ENCODE measurements at regions not wholly inside any gene's neighbourhood (a gene's known extent, or its start where the extent isn't known, plus 50 kb on each side); places are given as distances from the start of the nearest gene placed in this dataset.

GRCh38 chr1:82903626-82904025, 1095.3 kb downstream of the TTLL7 start:
- Mint-ChIP-seq H3K4me3 (no peak overlapping the region), H3K9me3 (no peaks in the 10 kb centered on the region), H3K27ac (no peak overlapping the region), H3K36me3 (no peaks in the 10 kb centered on the region), H3K27me3 (peaks cover 0 to 3% (median 0%) of the 10 kb centered on the region in 5 donors), H3K4me1 (no peaks in the 10 kb centered on the region)
- POLR2A ChIA-PET, result no interaction called here
- DNase-seq, result no peak
- ATAC-seq, result no peak

- no peak for ATAC-seq
- Mint-ChIP-seq H3K36me3 (no peaks in the 10 kb centered on the region), H3K4me1 (no peaks in the 10 kb centered on the region), H3K27ac (no peak overlapping the region), H3K9me3 (no peaks in the 10 kb centered on the region), H3K4me3 (no peak overlapping the region), H3K27me3 (peaks cover 0 to 3% (median 0%) of the 10 kb centered on the region in 5 donors)
- POLR2A ChIA-PET, result no interaction called here
- no peak for DNase-seq
Observed at GRCh38 chr1:82901561-82901960, 1097.4 kb downstream of the TTLL7 start.

GRCh38 chr1:82901118-82901517, 1097.8 kb downstream of the TTLL7 start:
- Mint-ChIP-seq H3K27me3 (peaks cover 0 to 3% (median 0%) of the 10 kb centered on the region in 5 donors), H3K4me1 (no peaks in the 10 kb centered on the region), H3K4me3 (no peak overlapping the region), H3K27ac (no peak overlapping the region), H3K9me3 (no peaks in the 10 kb centered on the region), H3K36me3 (no peaks in the 10 kb centered on the region)
- ATAC-seq (no peak), DNase-seq (no peak)
- POLR2A ChIA-PET, result no interaction called here

GRCh38 chr1:82899017-82899416, 1098.3 kb downstream of the ADGRL2 start:
- no peaks in the 10 kb centered on the region for H3K9me3 Mint-ChIP-seq
- ATAC-seq, result no peak

GRCh38 chr1:82897549-82897948, 1096.8 kb downstream of the ADGRL2 start:
- ATAC-seq (no peak), DNase-seq (no peak)
- Mint-ChIP-seq H3K36me3 (no peaks in the 10 kb centered on the region), H3K4me1 (peaks cover 0 to 1% (median 0%) of the 10 kb centered on the region in 4 donors), H3K9me3 (peaks cover 0 to 3% (median 0%) of the 10 kb centered on the region in 9 donors), H3K27me3 (peaks cover 0 to 9% (median 0%) of the 10 kb centered on the region in 5 donors), H3K4me3 (no peak overlapping the region), H3K27ac (no peak overlapping the region)
- POLR2A ChIA-PET, result no interaction called here

More at GRCh38 chr1:82899017-82899416, 1098.3 kb downstream of the ADGRL2 start:
- no peak overlapping the region for H3K4me3 Mint-ChIP-seq
- peaks cover 0 to 4% (median 0%) of the 10 kb centered on the region in 5 donors for H3K27me3 Mint-ChIP-seq
- H3K27ac Mint-ChIP-seq, result no peak overlapping the region
- no peaks in the 10 kb centered on the region for H3K4me1 Mint-ChIP-seq
- DNase-seq, result no peak
- POLR2A ChIA-PET, result no interaction called here
- no peaks in the 10 kb centered on the region for H3K36me3 Mint-ChIP-seq

- H3K4me3 Mint-ChIP-seq, result no peak overlapping the region
- no peaks in the 10 kb centered on the region for H3K36me3 Mint-ChIP-seq
- H3K4me1 Mint-ChIP-seq, result peaks cover 0 to 1% (median 0%) of the 10 kb centered on the region in 4 donors
- peaks cover 0 to 5% (median 0%) of the 10 kb centered on the region in 5 donors for H3K27me3 Mint-ChIP-seq
- H3K9me3 Mint-ChIP-seq, result peaks cover 0 to 3% (median 0%) of the 10 kb centered on the region in 9 donors
- no peak overlapping the region for H3K27ac Mint-ChIP-seq
- DNase-seq (no peak), ATAC-seq (no peak)
- POLR2A ChIA-PET, result no interaction called here
Observed at GRCh38 chr1:82896036-82896435, 1095.3 kb downstream of the ADGRL2 start.

- H3K4me3 Mint-ChIP-seq, result no peak overlapping the region
- H3K27me3 Mint-ChIP-seq, result peaks cover 0 to 5% (median 0%) of the 10 kb centered on the region in 5 donors
- H3K9me3 Mint-ChIP-seq, result peaks cover 0 to 3% (median 0%) of the 10 kb centered on the region in 9 donors
- POLR2A ChIA-PET, result no interaction called here
- DNase-seq (no peak), ATAC-seq (no peak)
- H3K4me1 Mint-ChIP-seq, result peaks cover 0 to 1% (median 0%) of the 10 kb centered on the region in 4 donors
- no peak overlapping the region for H3K27ac Mint-ChIP-seq
- H3K36me3 Mint-ChIP-seq, result no peaks in the 10 kb centered on the region
Observed at GRCh38 chr1:82894635-82895034, 1093.9 kb downstream of the ADGRL2 start.

- Mint-ChIP-seq H3K36me3 (no peaks in the 10 kb centered on the region), H3K9me3 (peaks cover 0 to 3% (median 0%) of the 10 kb centered on the region in 9 donors), H3K4me1 (peaks cover 0 to 1% (median 0%) of the 10 kb centered on the region in 4 donors), H3K27ac (no peak overlapping the region), H3K4me3 (no peak overlapping the region), H3K27me3 (peaks cover 0 to 5% (median 0%) of the 10 kb centered on the region in 5 donors)
- ATAC-seq (no peak), DNase-seq (no peak)
- POLR2A ChIA-PET, result no interaction called here
Observed at GRCh38 chr1:82893712-82894470, 1093.2 kb downstream of the ADGRL2 start.

GRCh38 chr1:82880506-82880905, 1079.8 kb downstream of the ADGRL2 start:
- DNase-seq, result no peak
- no peak overlapping the region for H3K4me3 Mint-ChIP-seq
- peaks cover 0 to 9% (median 0%) of the 10 kb centered on the region in 9 donors for H3K9me3 Mint-ChIP-seq
- no peaks in the 10 kb centered on the region for H3K36me3 Mint-ChIP-seq
- no peak for ATAC-seq
- POLR2A ChIA-PET, result no interaction called here
- peaks cover 0 to 2% (median 0%) of the 10 kb centered on the region in 5 donors for H3K27me3 Mint-ChIP-seq
- no peaks in the 10 kb centered on the region for H3K4me1 Mint-ChIP-seq
- no peak overlapping the region for H3K27ac Mint-ChIP-seq

- POLR2A ChIA-PET, result no interaction called here
- H3K27ac Mint-ChIP-seq, result no peak overlapping the region
- no peaks in the 10 kb centered on the region for H3K36me3 Mint-ChIP-seq
- H3K9me3 Mint-ChIP-seq, result peaks cover 0 to 5% (median 0%) of the 10 kb centered on the region in 9 donors
- ATAC-seq, result no peak
- H3K27me3 Mint-ChIP-seq, result peaks cover 0 to 2% (median 0%) of the 10 kb centered on the region in 5 donors
- no peak for DNase-seq
- H3K4me1 Mint-ChIP-seq, result no peaks in the 10 kb centered on the region
- no peak overlapping the region for H3K4me3 Mint-ChIP-seq
Observed at GRCh38 chr1:82879701-82880305, 1079.1 kb downstream of the ADGRL2 start.

GRCh38 chr1:82875170-82875569, 1074.4 kb downstream of the ADGRL2 start:
- no peak overlapping the region for H3K27ac Mint-ChIP-seq
- H3K4me1 Mint-ChIP-seq, result no peaks in the 10 kb centered on the region
- no peak for DNase-seq
- POLR2A ChIA-PET, result no interaction called here
- no peaks in the 10 kb centered on the region for H3K36me3 Mint-ChIP-seq
- H3K27me3 Mint-ChIP-seq, result peaks cover 0 to 9% (median 0%) of the 10 kb centered on the region in 5 donors
- H3K4me3 Mint-ChIP-seq, result no peak overlapping the region
- H3K9me3 Mint-ChIP-seq, result peaks cover 0 to 8% (median 0%) of the 10 kb centered on the region in 9 donors
- no peak for ATAC-seq

GRCh38 chr1:82874041-82874440, 1073.3 kb downstream of the ADGRL2 start:
- POLR2A ChIA-PET, result no interaction called here
- ATAC-seq, result no peak
- Mint-ChIP-seq H3K9me3 (peaks cover 0 to 8% (median 0%) of the 10 kb centered on the region in 9 donors), H3K4me1 (no peaks in the 10 kb centered on the region), H3K27me3 (peaks cover 0 to 9% (median 0%) of the 10 kb centered on the region in 5 donors), H3K4me3 (no peak overlapping the region), H3K27ac (no peak overlapping the region), H3K36me3 (no peaks in the 10 kb centered on the region)
- DNase-seq, result no peak

GRCh38 chr1:82870332-82870731, 1069.6 kb downstream of the ADGRL2 start:
- H3K36me3 Mint-ChIP-seq, result no peaks in the 10 kb centered on the region
- POLR2A ChIA-PET, result no interaction called here
- no peak overlapping the region for H3K27ac Mint-ChIP-seq
- H3K4me3 Mint-ChIP-seq, result no peak overlapping the region
- peaks cover 0 to 5% (median 0%) of the 10 kb centered on the region in 9 donors for H3K9me3 Mint-ChIP-seq
- DNase-seq (no peak), ATAC-seq (no peak)
- peaks cover 0 to 9% (median 0%) of the 10 kb centered on the region in 5 donors for H3K27me3 Mint-ChIP-seq
- H3K4me1 Mint-ChIP-seq, result no peaks in the 10 kb centered on the region
